ENCODE measurements at regions not wholly inside any gene's neighbourhood (a gene's known extent, or its start where the extent isn't known, plus 50 kb on each side); places are given as distances from the start of the nearest gene placed in this dataset.

GRCh38 chr6:56732517-56732916, 89.8 kb upstream of the DST start:
- no peak for TF ChIP-seq CTCF (IDR thresholded peaks at IDR 0.05)

- no peak for TF ChIP-seq CTCF (IDR thresholded peaks at IDR 0.05)
These were observed 88.2 kb upstream of the DST start for GRCh38 chr6:56730663-56731529.

- TF ChIP-seq CTCF (IDR thresholded peaks at IDR 0.05) = no peak
These were observed 87.0 kb upstream of the DST start for GRCh38 chr6:56729719-56730118.

GRCh38 chr6:56727097-56727850, 84.6 kb upstream of the DST start:
- no peak for TF ChIP-seq CTCF (IDR thresholded peaks at IDR 0.05)

GRCh38 chr6:56725254-56725653, 82.6 kb upstream of the DST start:
- no peak for TF ChIP-seq CTCF (IDR thresholded peaks at IDR 0.05)

- TF ChIP-seq CTCF (IDR thresholded peaks at IDR 0.05) = no peak
These were observed 81.8 kb upstream of the DST start for GRCh38 chr6:56724455-56724854.

GRCh38 chr6:56720882-56721281, 78.2 kb upstream of the DST start:
- TF ChIP-seq CTCF (IDR thresholded peaks at IDR 0.05) = no peak
